ENCODE measurements at regions not wholly inside any gene's neighbourhood (a gene's known extent, or its start where the extent isn't known, plus 50 kb on each side); places are given as distances from the start of the nearest gene placed in this dataset.

DNA sequence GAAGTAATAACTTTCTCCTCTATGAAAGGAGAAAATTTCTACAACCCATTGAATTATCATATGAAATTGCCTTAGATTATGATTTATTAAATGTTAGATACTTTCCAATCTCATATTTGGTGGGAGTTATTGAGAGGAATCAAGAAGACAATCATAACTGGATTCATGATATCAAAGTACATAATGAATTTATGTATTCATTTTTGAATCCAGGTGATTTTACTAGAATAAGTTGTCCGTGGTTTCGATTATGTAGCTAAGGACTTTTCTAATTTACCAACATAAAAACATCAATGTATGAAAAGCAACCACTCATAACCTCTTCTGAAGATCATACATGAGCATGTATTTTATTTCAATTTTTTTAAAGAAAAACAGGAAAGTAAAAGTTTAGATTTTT is 1225.0 kb upstream of the MIR17HG start:
- dilution Hi-C loops (cut with HindIII; ENCODE audit: low sequenced_read_pairs, unreplicated experiment): no loop called here
- Histone ChIP-seq H2BK15ac (ENCODE audit: low read depth, low read length) (no peak overlapping the region), H4K5ac (ENCODE audit: low read depth, low read length) (no peak overlapping the region), H3K4ac (ENCODE audit: low read depth, low read length) (no peak overlapping the region), H4K8ac (ENCODE audit: low read depth in 2 of 2, low read length in 2 of 2) (no peak overlapping the region), H3K18ac (ENCODE audit: low read depth, low read length) (no peak overlapping the region), H3K23ac (ENCODE audit: low read depth, low read length) (no peak overlapping the region), H2BK5ac (ENCODE audit: low read depth, low read length, poor library complexity, severe bottlenecking) (no peak overlapping the region), H3K14ac (replicated peaks; ENCODE audit: low read depth, low read length) (no peak overlapping the region), H4K91ac (ENCODE audit: insufficient read depth, low read depth, low read length) (no peak overlapping the region), H3K79me1 (ENCODE audit: low read depth in 1 of 2, low read length in 2 of 2) (no peaks in the 10 kb centered on the region), H2BK20ac (ENCODE audit: low read depth, low read length) (no peak overlapping the region), H3K4me1 (ENCODE audit: control insufficient read depth, insufficient read depth, low read length) (no peaks in the 10 kb centered on the region), H3K9me1 (ENCODE audit: insufficient read depth, low read length) (no peaks in the 10 kb centered on the region), H3K4me2 (ENCODE audit: low read depth, low read length) (no peak overlapping the region), H3K9ac (ENCODE audit: low read depth, low read length) (no peak overlapping the region), H3K9me3 (ENCODE audit: control insufficient read depth, insufficient read depth, low read length) (0 out of 2 replicates have a peak, but pooled peaks cover 1% of the 10 kb centered on the region), H3K27ac (ENCODE audit: insufficient read depth, low read length) (no peak overlapping the region), H3K36me3 (ENCODE audit: control insufficient read depth, insufficient read depth, low read length) (no peaks in the 10 kb centered on the region), H3K27me3 (ENCODE audit: control insufficient read depth, insufficient read depth, low read length) (no peaks in the 10 kb centered on the region), H2AK9ac (replicated peaks; ENCODE audit: low read depth, low read length, poor library complexity) (no peak overlapping the region), H3K56ac (ENCODE audit: extremely low read depth, insufficient read depth, low read length) (no peak overlapping the region), H2AK5ac (ENCODE audit: low read depth, low read length) (no peak overlapping the region), H2BK120ac (ENCODE audit: low read depth, low read length) (no peak overlapping the region), H4K20me1 (ENCODE audit: insufficient read depth, low read length) (no peaks in the 10 kb centered on the region), H3K4me3 (ENCODE audit: insufficient read depth, low read depth, low read length) (no peak overlapping the region), H2AFZ (replicated peaks; ENCODE audit: low read length, poor library complexity) (no peak overlapping the region)
- POLR2A ChIA-PET (ENCODE audit: unreplicated experiment): no interaction called here
- WGBS, 2 experiments (ENCODE audit: extremely low coverage in 2 of 2, insufficient read length in 1 of 2): no CpG with 5 or more reads among the region's 2 CpGs
- in situ Hi-C loops (cut with MboI; ENCODE audit: low sequenced_read_pairs): no loop called here
- TF ChIP-seq POLR2A (IDR thresholded peaks at IDR 0.05; ENCODE audit: low read depth, low read length): no peak
- no peak for TF ChIP-seq MAFK (IDR thresholded peaks at IDR 0.05; ENCODE audit: low read depth, low read length)
- no peak for DNase-seq
- intact Hi-C loops (cut with micrococcal nuclease): no loop called here
- CTCF ChIA-PET: no interaction called here
- no TSS peak for BruUV-seq (replicated peaks)
- ATAC-seq (ENCODE audit: low read depth): no peak

Data from IMR-90 (cell line).